Panc1 (cell line): ENCODE measurements at regions not wholly inside any gene's neighbourhood (a gene's known extent, or its start where the extent isn't known, plus 50 kb on each side); places are given as distances from the start of the nearest gene placed in this dataset.

Source experiments
- CTCF ChIP-seq: fragments of 450-650 bp; IDR thresholded peaks from 2 replicates; pipeline ENCODE4 v1.5.1; 2017; ENCODE audit warnings: mild to moderate bottlenecking
- POLR2AphosphoS5 ChIP-seq: IDR thresholded peaks from 2 replicates; pipeline ENCODE4 v1.6.1; 2012; ENCODE audit warnings: mild to moderate bottlenecking, low read depth, low read length, moderate library complexity

- TF ChIP-seq CTCF = no peak
- TF ChIP-seq POLR2AphosphoS5 = no peak
Measured at GRCh38 chr2:4483050-4483449, 779.7 kb downstream of the DCDC2C start.
